ENCODE measurements at regions not wholly inside any gene's neighbourhood (a gene's known extent, or its start where the extent isn't known, plus 50 kb on each side); places are given as distances from the start of the nearest gene placed in this dataset.

GRCh38 chr2:187017438-187017837 lies 168.5 kb upstream of the ZSWIM2 start:
- in situ Hi-C loops (cut with HindIII; ENCODE audit: low sequenced_read_pairs): no loop called here
- no peak for DNase-seq (ENCODE audit: low spot score)

GRCh38 chr2:187013058-187013457 lies 164.1 kb upstream of the ZSWIM2 start:
- in situ Hi-C loops (cut with HindIII; ENCODE audit: low sequenced_read_pairs): no loop called here

GRCh38 chr2:187011206-187011832 lies 162.3 kb upstream of the ZSWIM2 start:
- in situ Hi-C loops (cut with HindIII; ENCODE audit: low sequenced_read_pairs): no loop called here
- no peak for DNase-seq (ENCODE audit: low spot score)

More at GRCh38 chr2:187013058-187013457, 164.1 kb upstream of the ZSWIM2 start:
- no peak for DNase-seq (ENCODE audit: low spot score)

GRCh38 chr2:187009483-187010239 lies 160.7 kb upstream of the ZSWIM2 start:
- in situ Hi-C loops (cut with HindIII; ENCODE audit: low sequenced_read_pairs): no loop called here
- DNase-seq (ENCODE audit: low spot score): no peak

GRCh38 chr2:187008111-187008510 lies 159.1 kb upstream of the ZSWIM2 start:
- no peak for DNase-seq (ENCODE audit: low spot score)
- in situ Hi-C loops (cut with HindIII; ENCODE audit: low sequenced_read_pairs): no loop called here

- DNase-seq (ENCODE audit: low spot score): no peak
- in situ Hi-C loops (cut with HindIII; ENCODE audit: low sequenced_read_pairs): no loop called here
Observed at GRCh38 chr2:187003611-187004010, 154.6 kb upstream of the ZSWIM2 start.

GRCh38 chr2:187003038-187003554 lies 154.1 kb upstream of the ZSWIM2 start:
- DNase-seq (ENCODE audit: low spot score): no peak
- in situ Hi-C loops (cut with HindIII; ENCODE audit: low sequenced_read_pairs): no loop called here

GRCh38 chr2:187002242-187002641 lies 153.3 kb upstream of the ZSWIM2 start:
- in situ Hi-C loops (cut with HindIII; ENCODE audit: low sequenced_read_pairs): no loop called here
- DNase-seq (ENCODE audit: low spot score): no peak

GRCh38 chr2:187001248-187001647 lies 152.3 kb upstream of the ZSWIM2 start:
- in situ Hi-C loops (cut with HindIII; ENCODE audit: low sequenced_read_pairs): no loop called here
- no peak for DNase-seq (ENCODE audit: low spot score)

GRCh38 chr2:186995092-186995491 lies 146.1 kb upstream of the ZSWIM2 start:
- in situ Hi-C loops (cut with HindIII; ENCODE audit: low sequenced_read_pairs): no loop called here
- no peak for DNase-seq (ENCODE audit: low spot score)

GRCh38 chr2:186992597-186992996 lies 143.6 kb upstream of the ZSWIM2 start:
- in situ Hi-C loops (cut with HindIII; ENCODE audit: low sequenced_read_pairs): no loop called here
- no peak for DNase-seq (ENCODE audit: low spot score)

- in situ Hi-C loops (cut with HindIII; ENCODE audit: low sequenced_read_pairs): no loop called here
- no peak for DNase-seq (ENCODE audit: low spot score)
Observed at GRCh38 chr2:186991766-186992417, 142.9 kb upstream of the ZSWIM2 start.

GRCh38 chr2:186984966-186985365 lies 136.0 kb upstream of the ZSWIM2 start:
- in situ Hi-C loops (cut with HindIII; ENCODE audit: low sequenced_read_pairs): no loop called here
- DNase-seq (ENCODE audit: low spot score): no peak

GRCh38 chr2:186984481-186984880 lies 135.5 kb upstream of the ZSWIM2 start:
- in situ Hi-C loops (cut with HindIII; ENCODE audit: low sequenced_read_pairs): no loop called here
- no peak for DNase-seq (ENCODE audit: low spot score)

GRCh38 chr2:186980787-186981550 lies 132.0 kb upstream of the ZSWIM2 start:
- in situ Hi-C loops (cut with HindIII; ENCODE audit: low sequenced_read_pairs): no loop called here

GRCh38 chr2:186980117-186980442 lies 131.1 kb upstream of the ZSWIM2 start:
- in situ Hi-C loops (cut with HindIII; ENCODE audit: low sequenced_read_pairs): no loop called here
- DNase-seq (ENCODE audit: low spot score): no peak

More at GRCh38 chr2:186980787-186981550, 132.0 kb upstream of the ZSWIM2 start:
- no peak for DNase-seq (ENCODE audit: low spot score)

- DNase-seq (ENCODE audit: low spot score): no peak
Observed at GRCh38 chr2:186979439-186980116, 130.6 kb upstream of the ZSWIM2 start.

GRCh38 chr2:186977433-186978045 lies 128.6 kb upstream of the ZSWIM2 start:
- in situ Hi-C loops (cut with HindIII; ENCODE audit: low sequenced_read_pairs): no loop called here
- no peak for DNase-seq (ENCODE audit: low spot score)

More at GRCh38 chr2:186979439-186980116, 130.6 kb upstream of the ZSWIM2 start:
- in situ Hi-C loops (cut with HindIII; ENCODE audit: low sequenced_read_pairs): no loop called here

- in situ Hi-C loops (cut with HindIII; ENCODE audit: low sequenced_read_pairs): no loop called here
- DNase-seq (ENCODE audit: low spot score): no peak
Observed at GRCh38 chr2:186976329-186976728, 127.4 kb upstream of the ZSWIM2 start.
